PFSK-1 (cell line): ENCODE measurements at regions not wholly inside any gene's neighbourhood (a gene's known extent, or its start where the extent isn't known, plus 50 kb on each side); places are given as distances from the start of the nearest gene placed in this dataset.

Experiments used
- POLR2AphosphoS5 ChIP-seq: IDR thresholded peaks from 2 replicates; pipeline ENCODE4 v1.6.1; 2012; ENCODE audit warnings: low read depth, mild to moderate bottlenecking, control low read depth, low read length, moderate library complexity
- REST ChIP-seq, 2 experiments: IDR thresholded peaks; 2 replicates each; pipeline versions ENCODE4 v1.6.1 to v1.8.0; 2011 to 2012; ENCODE audit warnings: low read depth in 2 of 2, low read length in 2 of 2, control low read depth in 1 of 2, inconsistent platforms in 1 of 2, mild to moderate bottlenecking in 1 of 2, moderate library complexity in 1 of 2; ENCODE audit not compliant: insufficient read depth in 1 of 2
- SIN3A ChIP-seq: IDR thresholded peaks from 2 replicates; pipeline ENCODE4 v1.6.1; 2012; ENCODE audit warnings: mild to moderate bottlenecking, low read length, moderate library complexity, borderline replicate concordance; ENCODE audit not compliant: insufficient read depth
- TAF1 ChIP-seq: IDR thresholded peaks from 2 replicates; pipeline ENCODE4 v1.6.1; 2012; ENCODE audit warnings: low read length, control low read depth, borderline replicate concordance; ENCODE audit not compliant: insufficient read depth

DNA sequence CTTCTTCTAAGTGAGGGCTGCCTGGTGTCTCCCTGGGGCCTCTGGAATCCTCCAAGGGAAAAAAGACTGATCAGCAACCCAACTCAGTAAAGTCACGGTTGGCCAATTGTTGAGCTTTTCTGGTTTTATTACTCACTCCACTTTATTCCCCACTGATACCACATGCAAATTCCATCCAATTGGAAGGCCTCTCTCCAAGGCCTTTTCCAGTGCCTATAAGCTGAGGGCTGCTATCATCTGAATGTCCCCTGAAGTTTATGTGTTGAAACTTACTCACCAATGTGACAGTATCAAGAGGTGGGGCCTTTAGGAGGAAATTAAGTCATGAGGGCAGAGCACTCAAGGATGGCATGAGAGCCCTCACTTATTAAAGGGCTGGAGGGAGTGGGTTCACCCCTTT, 463.3 kb downstream of the BUD13 start:
- TF ChIP-seq TAF1 (no peak), POLR2AphosphoS5 (no peak), REST (IDR thresholded peaks at IDR 0.05; ENCODE audit: insufficient read depth in 1 of 2, low read depth in 2 of 2, low read length in 2 of 2) (no peak), SIN3A (no peak)
